ENCODE measurements at regions not wholly inside any gene's neighbourhood (a gene's known extent, or its start where the extent isn't known, plus 50 kb on each side); places are given as distances from the start of the nearest gene placed in this dataset.

GRCh38 chr10:93178226-93178625 lies 104.5 kb downstream of the CYP26A1 start:
- intact Hi-C loops (cut with DNase I; ENCODE audit: low total_unique reads): no loop called here

GRCh38 chr10:93180482-93180931 lies 106.8 kb downstream of the CYP26A1 start:
- peaks cover 0 to 11% (median 0%) of the 10 kb centered on the region in 6 donors for H3K4me1 ChIP-seq
- H3K4me3 ChIP-seq: no peak overlapping the region
- H3K27ac ChIP-seq: peak overlapping the region in 7 of 8 donors; percentile 17 to 54 (median 38)
- H3K36me3 ChIP-seq: no peaks in the 10 kb centered on the region
- WGBS, 5 donors: 68 to 75% (median 74%) methylated on average over 14 of the region's 14 CpGs
- no peak for TF ChIP-seq CTCF (IDR thresholded peaks at IDR 0.05 in 8 of 11, conservative IDR thresholded peaks at IDR 0.05 in 3 of 11)
- no peak for TF ChIP-seq POLR2A (IDR thresholded peaks at IDR 0.05)
- TF ChIP-seq POLR2AphosphoS5 (IDR thresholded peaks at IDR 0.05): no peak
- no peak for DNase-seq
- H3K27me3 ChIP-seq (replicated peaks in 1 of 7): no peaks in the 10 kb centered on the region
- H3K9me3 ChIP-seq: no peaks in the 10 kb centered on the region
- intact Hi-C loops (cut with DNase I; ENCODE audit: low total_unique reads): no loop called here

More at GRCh38 chr10:93178226-93178625, 104.5 kb downstream of the CYP26A1 start:
- no peak for DNase-seq
- no peaks in the 10 kb centered on the region for H3K27me3 ChIP-seq (replicated peaks in 1 of 7)
- H3K4me1 ChIP-seq: peaks cover 0 to 11% (median 0%) of the 10 kb centered on the region in 6 donors
- no peak for TF ChIP-seq POLR2AphosphoS5 (IDR thresholded peaks at IDR 0.05)
- no peak for TF ChIP-seq POLR2A (IDR thresholded peaks at IDR 0.05)
- TF ChIP-seq CTCF (IDR thresholded peaks at IDR 0.05 in 8 of 11, conservative IDR thresholded peaks at IDR 0.05 in 3 of 11): no peak
- H3K27ac ChIP-seq: no peak overlapping the region
- H3K9me3 ChIP-seq: no peaks in the 10 kb centered on the region
- H3K36me3 ChIP-seq: no peaks in the 10 kb centered on the region
- no peak overlapping the region for H3K4me3 ChIP-seq

GRCh38 chr10:93181271-93182048 lies 107.8 kb downstream of the CYP26A1 start:
- Histone ChIP-seq H3K4me1 (peaks cover 0 to 11% (median 0%) of the 10 kb centered on the region in 6 donors), H3K36me3 (no peaks in the 10 kb centered on the region), H3K27ac (peak overlapping the region in 7 of 8 donors; percentile 17 to 54 (median 38)), H3K9me3 (no peaks in the 10 kb centered on the region), H3K27me3 (replicated peaks in 1 of 7) (no peaks in the 10 kb centered on the region), H3K4me3 (no peak overlapping the region)
- 61 to 79% (median 74%) methylated on average over 8 of the region's 8 CpGs for WGBS, 5 donors
- no peak for TF ChIP-seq POLR2A (IDR thresholded peaks at IDR 0.05)
- TF ChIP-seq POLR2AphosphoS5 (IDR thresholded peaks at IDR 0.05): peak in 1 of 3 donors; percentile 6
- no peak for DNase-seq
- intact Hi-C loops (cut with DNase I; ENCODE audit: low total_unique reads): no loop called here

- TF ChIP-seq POLR2A (IDR thresholded peaks at IDR 0.05): no peak
- no peak for TF ChIP-seq CTCF (IDR thresholded peaks at IDR 0.05 in 8 of 11, conservative IDR thresholded peaks at IDR 0.05 in 3 of 11)
- TF ChIP-seq POLR2AphosphoS5 (IDR thresholded peaks at IDR 0.05): no peak
- WGBS, 5 donors: 69 to 91% (median 81%) methylated on average over 4 of the region's 4 CpGs
- intact Hi-C loops (cut with DNase I; ENCODE audit: low total_unique reads): no loop called here
These were observed 108.3 kb downstream of the CYP26A1 start for GRCh38 chr10:93182049-93182327.

More at GRCh38 chr10:93182049-93182327, 108.3 kb downstream of the CYP26A1 start:
- peaks cover 0 to 11% (median 0%) of the 10 kb centered on the region in 6 donors for H3K4me1 ChIP-seq
- H3K27me3 ChIP-seq (replicated peaks in 1 of 7): no peaks in the 10 kb centered on the region
- H3K9me3 ChIP-seq: no peaks in the 10 kb centered on the region
- DNase-seq: no peak
- H3K36me3 ChIP-seq: no peaks in the 10 kb centered on the region
- H3K4me3 ChIP-seq: no peak overlapping the region
- H3K27ac ChIP-seq: peak overlapping the region in 4 of 8 donors; percentile 21 to 54 (median 41)
